H1 (cell line): ENCODE measurements at regions not wholly inside any gene's neighbourhood (a gene's known extent, or its start where the extent isn't known, plus 50 kb on each side); places are given as distances from the start of the nearest gene placed in this dataset.

Experiments used
- CTCF ChIA-PET: fragments of 300-600 bp; sonication (Branson Sonifier 250); formaldehyde crosslinking; loops from one replicate; lab custom pipeline; 2021; ENCODE audit not compliant: partially characterized antibody; lab: Charles Lee
- POLR2A ChIA-PET: fragments of 300-600 bp; sonication (Branson Sonifier 250); formaldehyde crosslinking; loops from one replicate; lab custom pipeline; 2021; ENCODE audit warnings: inconsistent platforms; ENCODE audit not compliant: partially characterized antibody; lab: Charles Lee
- DNase-seq, 2 experiments: peaks; one replicate each; pipeline versions ENCODE4 v3.0.0 to v3.0.0-alpha.2; 2010 to 2022; ENCODE audit warnings: low spot score in 2 of 2, low read depth in 1 of 2, mixed read lengths in 1 of 2
- FAIRE-seq: peaks from 2 replicates; lab custom pipeline; 2011; peaks lifted over from hg19 to GRCh38; lab: Jason Lieb, UNC
- H2AFZ ChIP-seq: 2 replicates; pipeline ENCODE4 v1.8.1; 2012; ENCODE audit warnings: low read length, inconsistent platforms
- H2AK5ac ChIP-seq: 2 replicates; pipeline ENCODE4 v1.6.1; 2013; ENCODE audit warnings: low read depth, low read length
- H2BK120ac ChIP-seq: replicated peaks from 2 replicates; pipeline ENCODE3; 2013; ENCODE audit warnings: low read depth, low read length, inconsistent platforms
- H2BK12ac ChIP-seq: 2 replicates; pipeline ENCODE4 v1.6.1; 2013; ENCODE audit warnings: low read depth, low read length
- H2BK15ac ChIP-seq: 2 replicates; pipeline ENCODE4 v1.6.1; 2013; ENCODE audit warnings: low read length
- H2BK20ac ChIP-seq: 2 replicates; pipeline ENCODE4 v1.6.1; 2013; ENCODE audit warnings: low read length
- H2BK5ac ChIP-seq: 2 replicates; pipeline ENCODE4 v1.6.1; 2013; ENCODE audit warnings: low read depth, low read length
- H3K14ac ChIP-seq: 2 replicates; pipeline ENCODE4 v1.6.1; 2013; ENCODE audit warnings: inconsistent platforms; ENCODE audit not compliant: insufficient read length
- H3K18ac ChIP-seq: 2 replicates; pipeline ENCODE4 v1.6.1; 2013; ENCODE audit warnings: low read length; ENCODE audit errors: extremely low read depth
- H3K23ac ChIP-seq: 2 replicates; pipeline ENCODE4 v1.6.1; 2013; ENCODE audit warnings: inconsistent platforms; ENCODE audit not compliant: insufficient read length
- H3K23me2 ChIP-seq: 2 replicates; pipeline ENCODE4 v1.6.1; 2013; ENCODE audit warnings: low read depth, low read length
- H3K27ac ChIP-seq: 2 replicates; pipeline ENCODE4 v1.6.1; 2011; ENCODE audit warnings: low read depth, low read length, inconsistent platforms
- H3K27me3 ChIP-seq, 4 experiments: replicated peaks in 1 of 4; 1 replicate in 1 of 4; 2 replicates in 3 of 4; pipeline versions ENCODE4 v1.6.1 to v1.8.1; 2011 to 2013; ENCODE audit warnings: low read length in 3 of 4, mild to moderate bottlenecking in 3 of 4, inconsistent platforms in 2 of 4, mixed read lengths in 2 of 4, moderate library complexity in 1 of 4; ENCODE audit not compliant: control insufficient read depth in 3 of 4, insufficient read depth in 3 of 4; ENCODE audit errors: extremely low read depth in 1 of 4
- H3K36me3 ChIP-seq, 4 experiments: 2 replicates each; pipeline versions ENCODE4 v1.6.1 to v1.8.1; 2011 to 2013; ENCODE audit warnings: mild to moderate bottlenecking in 4 of 4, low read length in 3 of 4, moderate library complexity in 2 of 4, control low read depth in 1 of 4, inconsistent platforms in 1 of 4; ENCODE audit not compliant: insufficient read depth in 4 of 4, control insufficient read depth in 2 of 4
- H3K4ac ChIP-seq: replicated peaks from 2 replicates; pipeline ENCODE3; 2013; ENCODE audit warnings: low read length, low read depth, mixed read lengths, inconsistent platforms; ENCODE audit not compliant: insufficient read length
- H3K4me1 ChIP-seq, 4 experiments: replicated peaks in 1 of 4; 1 replicate in 1 of 4; 2 replicates in 3 of 4; pipeline versions ENCODE4 v1.6.1 to v1.8.1; 2011 to 2013; ENCODE audit warnings: low read length in 3 of 4, inconsistent platforms in 2 of 4, mixed read lengths in 1 of 4; ENCODE audit not compliant: insufficient read depth in 4 of 4, control insufficient read depth in 3 of 4
- H3K4me2 ChIP-seq, 2 experiments: 2 replicates each; pipeline versions ENCODE4 v1.6.1 to v1.8.1; 2011 to 2013; ENCODE audit warnings: low read depth in 2 of 2, low read length in 2 of 2, control low read depth in 1 of 2, inconsistent platforms in 1 of 2, mild to moderate bottlenecking in 1 of 2; ENCODE audit not compliant: insufficient read depth in 1 of 2
- H3K4me3 ChIP-seq, 4 experiments: fragments of 200-600, 300-600 bp in 1 of 4; sonication (generic), shearing (Covaris generic), sonication (Bioruptor Twin) in 1 of 4; 2 replicates each; pipeline versions ENCODE4 v1.5.1 to v1.8.1; 2011 to 2016; ENCODE audit warnings: low read length in 4 of 4, low read depth in 3 of 4, control low read depth in 2 of 4, inconsistent platforms in 2 of 4, mild to moderate bottlenecking in 2 of 4, mixed read lengths in 1 of 4, moderate library complexity in 1 of 4; ENCODE audit not compliant: insufficient read depth in 2 of 4; ENCODE audit errors: extremely low read depth in 1 of 4
- H3K56ac ChIP-seq: replicated peaks from 2 replicates; pipeline ENCODE3; 2013; ENCODE audit warnings: low read depth, mild to moderate bottlenecking, mixed read lengths, low read length, inconsistent platforms; ENCODE audit not compliant: insufficient read length
- H3K79me1 ChIP-seq: 2 replicates; pipeline ENCODE4 v1.6.1; 2013; ENCODE audit warnings: low read depth, low read length, control low read depth
- H3K79me2 ChIP-seq, 2 experiments: 2 replicates each; pipeline versions ENCODE4 v1.6.1 to v1.8.1; 2012 to 2013; ENCODE audit warnings: low read length in 2 of 2, mild to moderate bottlenecking in 2 of 2, inconsistent platforms in 1 of 2; ENCODE audit not compliant: insufficient read depth in 2 of 2, control insufficient read depth in 1 of 2
- H3K9ac ChIP-seq, 4 experiments: replicated peaks in 1 of 4; 1 replicate in 1 of 4; 2 replicates in 3 of 4; pipeline versions ENCODE4 v1.6.1 to v1.8.1; 2011 to 2013; ENCODE audit warnings: low read depth in 3 of 4, low read length in 3 of 4, control low read depth in 2 of 4, mild to moderate bottlenecking in 2 of 4, moderate library complexity in 2 of 4, inconsistent platforms in 1 of 4; ENCODE audit errors: extremely low read depth in 1 of 4
- H3K9me3 ChIP-seq, 2 experiments: 2 replicates each; pipeline versions ENCODE4 v1.6.1 to v1.8.1; 2012 to 2013; ENCODE audit warnings: mild to moderate bottlenecking in 2 of 2, moderate library complexity in 2 of 2, control low read depth in 1 of 2, inconsistent platforms in 1 of 2, low read depth in 1 of 2, low read length in 1 of 2, mixed read lengths in 1 of 2; ENCODE audit not compliant: insufficient read depth in 2 of 2
- H4K20me1 ChIP-seq, 2 experiments: replicated peaks in 1 of 2; 2 replicates each; pipeline versions ENCODE3 to v1.8.1; 2011 to 2013; ENCODE audit warnings: inconsistent platforms in 2 of 2, low read length in 2 of 2, mild to moderate bottlenecking in 1 of 2; ENCODE audit not compliant: insufficient read depth in 2 of 2, control insufficient read depth in 1 of 2
- H4K5ac ChIP-seq: 2 replicates; pipeline ENCODE4 v1.6.1; 2013; ENCODE audit warnings: low read length, low read depth, mixed read lengths, inconsistent platforms; ENCODE audit not compliant: insufficient read length
- H4K8ac ChIP-seq: 2 replicates; pipeline ENCODE4 v1.8.0; 2013; ENCODE audit warnings: mild to moderate bottlenecking, moderate library complexity, low read length, inconsistent platforms; ENCODE audit not compliant: insufficient read depth; ENCODE audit errors: extremely low read depth
- H4K91ac ChIP-seq: replicated peaks from 2 replicates; pipeline ENCODE3; 2013; ENCODE audit warnings: low read length, mixed read lengths, inconsistent platforms; ENCODE audit not compliant: insufficient read length
- KDM4A ChIP-seq: IDR thresholded peaks from one replicate; pipeline ENCODE4 v1.7.1; 2012; ENCODE audit warnings: low read depth, mild to moderate bottlenecking, moderate library complexity, low read length, inconsistent platforms; ENCODE audit not compliant: severe bottlenecking
- PHF8 ChIP-seq: fragments of 200-600 bp; sonication (generic); conservative IDR thresholded peaks from 2 replicates; pipeline ENCODE4 v1.7.1; 2012; ENCODE audit warnings: low read depth, mild to moderate bottlenecking, inconsistent platforms, low read length, moderate library complexity
- RFX5 ChIP-seq: IDR thresholded peaks from 2 replicates; pipeline ENCODE4 v1.6.1; 2011; ENCODE audit warnings: low read depth, low read length, improper control_type of control experiment, borderline replicate concordance
- WGBS, 2 experiments: shearing (Covaris generic) in 1 of 2; methylation state at CpG; one replicate each; pipeline versions ENCODE4 v1.1.6 to v1.1.7; 2013 to 2015; ENCODE audit warnings: low lambda C conversion rate in 2 of 2, mixed read lengths in 2 of 2, inconsistent platforms in 1 of 2, low coverage in 1 of 2, missing lambda C conversion rate in 1 of 2; ENCODE audit not compliant: insufficient replicate concordance in 2 of 2, insufficient coverage in 1 of 2, insufficient read length in 1 of 2; ENCODE audit errors: extremely low coverage in 1 of 2, missing lambda C conversion rate in 1 of 2; 5-methylcytosine and 5-hydroxymethylcytosine counted together

GRCh38 chr1:189211742-189212141 is 1265.9 kb downstream of the BRINP3 start:
- H3K14ac ChIP-seq, result no peak overlapping the region
- no peak for FAIRE-seq
- H2BK12ac ChIP-seq, result no peak overlapping the region
- no peaks in the 10 kb centered on the region for H3K36me3 ChIP-seq
- TF ChIP-seq KDM4A (no peak), RFX5 (no peak), PHF8 (no peak)
- no peak overlapping the region for H2BK20ac ChIP-seq
- H3K27me3 ChIP-seq, result no peaks in the 10 kb centered on the region
- H3K4me1 ChIP-seq, result no peaks in the 10 kb centered on the region
- CTCF ChIA-PET, result interaction anchor here (0.6 to 1.0 kb wide), 3 partner anchors 12 to 871 kb away, joined by 3 read pairs; no protein-coding TSS in a partner anchor
- no peak overlapping the region for H3K27ac ChIP-seq
- H3K4me2 ChIP-seq, result no peak overlapping the region
- 73% methylated on average over 3 of the region's 3 CpGs; no CpG with 5 or more reads in 1 of the 2 experiments for WGBS, 2 experiments
- no peaks in the 10 kb centered on the region for H3K79me2 ChIP-seq
- no peaks in the 10 kb centered on the region for H4K20me1 ChIP-seq
- no peak overlapping the region for H3K18ac ChIP-seq
- no peak overlapping the region for H2BK15ac ChIP-seq
- H4K5ac ChIP-seq, result no peak overlapping the region
- H2AFZ ChIP-seq, result no peak overlapping the region
- H3K56ac ChIP-seq, result no peak overlapping the region
- no peaks in the 10 kb centered on the region for H3K9me3 ChIP-seq
- H3K4me3 ChIP-seq, result no peak overlapping the region
- no peak overlapping the region for H3K4ac ChIP-seq
- H2BK120ac ChIP-seq, result no peak overlapping the region
- H4K8ac ChIP-seq, result no peak overlapping the region
- DNase-seq, result no peak
- no peak overlapping the region for H3K9ac ChIP-seq
- H3K79me1 ChIP-seq, result no peaks in the 10 kb centered on the region
- no peak overlapping the region for H2BK5ac ChIP-seq
- H3K23ac ChIP-seq, result no peak overlapping the region
- no peak overlapping the region for H4K91ac ChIP-seq
- H3K23me2 ChIP-seq, result no peaks in the 10 kb centered on the region
- H2AK5ac ChIP-seq, result no peak overlapping the region
- POLR2A ChIA-PET, result no interaction called here
